Gastrocnemius medialis (tissue), 4 donors: ENCODE measurements at regions not wholly inside any gene's neighbourhood (a gene's known extent, or its start where the extent isn't known, plus 50 kb on each side); places are given as distances from the start of the nearest gene placed in this dataset.

Experiments
- ATAC-seq, 2 donors: fragments of 150-250 bp; one replicate each; pipeline ENCODE4 v1.9.1; 2016
- DNase-seq, 2 donors: peaks; one replicate each; pipeline ENCODE4 v3.0.0-alpha.2; 2019
- H3K27ac ChIP-seq, 4 donors: fragments of 200-600 bp; sonication (generic); 1 replicate in 1 of 4; 2 replicates in 3 of 4; pipeline ENCODE4 v1.5.1; 2016 to 2018; ENCODE audit warnings: mild to moderate bottlenecking in 2 of 4, moderate library complexity in 1 of 4
- H3K27me3 ChIP-seq, 3 donors: fragments of 200-600 bp; sonication (generic) in 2 of 3; 1 replicate in 1 of 3; 2 replicates in 2 of 3; pipeline versions ENCODE4 v1.5.1 to v1.6.0; 2016 to 2019; ENCODE audit warnings: mild to moderate bottlenecking in 1 of 3, moderate library complexity in 1 of 3
- H3K36me3 ChIP-seq, 2 donors: fragments of 200-600 bp; sonication (generic) in 1 of 2; one replicate each; pipeline ENCODE4 v1.5.1; 2017 to 2018
- H3K4me1 ChIP-seq, 2 donors: fragments of 200-600 bp; sonication (generic) in 1 of 2; one replicate each; pipeline ENCODE4 v1.5.1; 2016 to 2017; ENCODE audit warnings: mild to moderate bottlenecking in 2 of 2
- H3K4me3 ChIP-seq, 4 donors: fragments of 200-600 bp; sonication (generic) in 3 of 4; 1 replicate in 1 of 4; 2 replicates in 3 of 4; pipeline ENCODE4 v1.5.1; 2016 to 2019; ENCODE audit warnings: mild to moderate bottlenecking in 2 of 4
- H3K9me3 ChIP-seq, 3 donors: fragments of 200-600 bp; sonication (generic) in 2 of 3; 1 replicate in 1 of 3; 2 replicates in 2 of 3; pipeline ENCODE4 v1.5.1; 2016 to 2019
- CTCF ChIP-seq, 5 experiments: fragments of 450-650 bp in 3 of 5; fragments of 200-600 bp in 2 of 5; sonication (generic) in 2 of 5; IDR thresholded peaks in 4 of 5; conservative IDR thresholded peaks in 1 of 5; 1 replicate in 4 of 5; 2 replicates in 1 of 5; pipeline ENCODE4 v1.5.1; 2016 to 2019; ENCODE audit warnings: antibody characterized with exemption in 5 of 5, mild to moderate bottlenecking in 3 of 5, moderate library complexity in 3 of 5
- POLR2A ChIP-seq, 2 donors: fragments of 450-650 bp; IDR thresholded peaks; one replicate each; pipeline ENCODE4 v1.6.1; 2017; ENCODE audit warnings: antibody characterized with exemption in 2 of 2, mild to moderate bottlenecking in 2 of 2, moderate library complexity in 2 of 2
- in situ Hi-C, 4 donors: fragments of 200-750 bp; cut with MboI; loops; one replicate each; pipeline versions ENCODE4 v1.15.0 to v1.8.0; 2017; ENCODE audit warnings: low sequenced_read_pairs in 4 of 4
- intact Hi-C: fragments of 100-400 bp; cut with DNase I; formaldehyde crosslinking; loops from one replicate; pipeline ENCODE4 v1.15.1; 2023; ENCODE audit warnings: low total_unique reads

- Histone ChIP-seq H3K36me3 (no peaks in the 10 kb centered on the region), H3K27ac (no peak overlapping the region), H3K4me1 (no peaks in the 10 kb centered on the region), H3K27me3 (no peaks in the 10 kb centered on the region), H3K4me3 (no peak overlapping the region), H3K9me3 (no peaks in the 10 kb centered on the region)
- intact Hi-C loops: no loop called here
- no peak for ATAC-seq
- TF ChIP-seq CTCF (IDR thresholded peaks at IDR 0.05 in 4 of 5, conservative IDR thresholded peaks at IDR 0.05 in 1 of 5): no peak
- TF ChIP-seq POLR2A (IDR thresholded peaks at IDR 0.05): no peak
- DNase-seq: no peak
- in situ Hi-C loops: no loop called here
Observed at GRCh38 chr10:123236126-123236525, 81.9 kb downstream of the BUB3 start.

- no peaks in the 10 kb centered on the region for H3K36me3 ChIP-seq
- in situ Hi-C loops: no loop called here
- intact Hi-C loops: no loop called here
Observed at GRCh38 chr10:123240250-123240649, 86.0 kb downstream of the BUB3 start.

GRCh38 chr10:123240776-123241175 lies 86.6 kb downstream of the BUB3 start:
- no peak for ATAC-seq
- H3K4me1 ChIP-seq: no peaks in the 10 kb centered on the region
- intact Hi-C loops (no loop called here), in situ Hi-C loops (no loop called here)
- no peaks in the 10 kb centered on the region for H3K9me3 ChIP-seq
- DNase-seq: no peak
- no peak overlapping the region for H3K4me3 ChIP-seq
- no peaks in the 10 kb centered on the region for H3K36me3 ChIP-seq
- no peak overlapping the region for H3K27ac ChIP-seq
- no peaks in the 10 kb centered on the region for H3K27me3 ChIP-seq
- TF ChIP-seq CTCF (IDR thresholded peaks at IDR 0.05 in 4 of 5, conservative IDR thresholded peaks at IDR 0.05 in 1 of 5): no peak
- no peak for TF ChIP-seq POLR2A (IDR thresholded peaks at IDR 0.05)

More at GRCh38 chr10:123240250-123240649, 86.0 kb downstream of the BUB3 start:
- Histone ChIP-seq H3K9me3 (no peaks in the 10 kb centered on the region), H3K4me3 (no peak overlapping the region), H3K4me1 (no peaks in the 10 kb centered on the region), H3K27ac (no peak overlapping the region), H3K27me3 (no peaks in the 10 kb centered on the region)
- TF ChIP-seq CTCF (IDR thresholded peaks at IDR 0.05 in 4 of 5, conservative IDR thresholded peaks at IDR 0.05 in 1 of 5) (no peak), POLR2A (IDR thresholded peaks at IDR 0.05) (no peak)
- no peak for DNase-seq
- no peak for ATAC-seq

- DNase-seq (no peak), ATAC-seq (no peak)
- Histone ChIP-seq H3K36me3 (no peaks in the 10 kb centered on the region), H3K27ac (no peak overlapping the region), H3K4me3 (no peak overlapping the region), H3K4me1 (no peaks in the 10 kb centered on the region), H3K27me3 (no peaks in the 10 kb centered on the region), H3K9me3 (no peaks in the 10 kb centered on the region)
- in situ Hi-C loops (no loop called here), intact Hi-C loops (no loop called here)
- TF ChIP-seq CTCF (IDR thresholded peaks at IDR 0.05 in 4 of 5, conservative IDR thresholded peaks at IDR 0.05 in 1 of 5): no peak
- TF ChIP-seq POLR2A (IDR thresholded peaks at IDR 0.05): no peak
Observed at GRCh38 chr10:123241391-123242141, 87.4 kb downstream of the BUB3 start.

- ATAC-seq: no peak
- no peaks in the 10 kb centered on the region for H3K9me3 ChIP-seq
- in situ Hi-C loops: no loop called here
- TF ChIP-seq CTCF (IDR thresholded peaks at IDR 0.05 in 4 of 5, conservative IDR thresholded peaks at IDR 0.05 in 1 of 5) (no peak), POLR2A (IDR thresholded peaks at IDR 0.05) (no peak)
- intact Hi-C loops: no loop called here
- no peak overlapping the region for H3K27ac ChIP-seq
- no peaks in the 10 kb centered on the region for H3K27me3 ChIP-seq
- H3K4me1 ChIP-seq: no peaks in the 10 kb centered on the region
- H3K4me3 ChIP-seq: no peak overlapping the region
- DNase-seq: no peak
- no peaks in the 10 kb centered on the region for H3K36me3 ChIP-seq
Observed at GRCh38 chr10:123244747-123245146, 90.5 kb downstream of the BUB3 start.
